MM.1S (cell line): ENCODE measurements at regions not wholly inside any gene's neighbourhood (a gene's known extent, or its start where the extent isn't known, plus 50 kb on each side); places are given as distances from the start of the nearest gene placed in this dataset.

Source experiments
- EZH2 ChIP-seq: fragments of 300-600 bp; sonication (generic); optimal IDR thresholded peaks from 2 replicates; pipeline ENCODE3; 2017; ENCODE audit warnings: low read depth, mild to moderate bottlenecking, antibody characterized with exemption, low read length, mixed read lengths
- TF ChIP-seq, protein P1 (sequence below): fragments of 300-600 bp; sonication (generic); IDR thresholded peaks from 2 replicates; pipeline ENCODE4 v1.5.1; 2016; ENCODE audit warnings: antibody characterized with exemption, low read length, mixed read lengths

DNA sequence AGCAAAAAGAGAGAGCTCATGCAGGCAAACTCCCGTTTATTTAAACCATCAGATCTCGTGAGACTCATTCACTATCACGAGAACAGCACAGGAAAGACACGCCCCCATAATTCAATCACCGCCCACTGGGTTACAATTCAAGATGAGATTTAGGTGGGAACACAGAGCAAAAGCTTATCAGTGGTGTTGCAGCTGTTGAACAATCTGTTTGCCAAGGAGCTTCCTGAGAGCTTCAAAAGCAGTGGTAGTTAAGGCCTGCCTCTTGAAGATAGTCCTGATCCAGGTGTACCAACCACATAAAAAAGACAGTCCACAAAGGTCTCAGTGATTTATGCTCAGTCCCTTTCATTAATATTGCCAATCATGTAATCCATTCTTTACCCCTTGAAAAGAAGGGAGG is 269.4 kb upstream of the IRAK1BP1 start:
- no peak for TF ChIP-seq EZH2
- TF ChIP-seq, protein P1, sequence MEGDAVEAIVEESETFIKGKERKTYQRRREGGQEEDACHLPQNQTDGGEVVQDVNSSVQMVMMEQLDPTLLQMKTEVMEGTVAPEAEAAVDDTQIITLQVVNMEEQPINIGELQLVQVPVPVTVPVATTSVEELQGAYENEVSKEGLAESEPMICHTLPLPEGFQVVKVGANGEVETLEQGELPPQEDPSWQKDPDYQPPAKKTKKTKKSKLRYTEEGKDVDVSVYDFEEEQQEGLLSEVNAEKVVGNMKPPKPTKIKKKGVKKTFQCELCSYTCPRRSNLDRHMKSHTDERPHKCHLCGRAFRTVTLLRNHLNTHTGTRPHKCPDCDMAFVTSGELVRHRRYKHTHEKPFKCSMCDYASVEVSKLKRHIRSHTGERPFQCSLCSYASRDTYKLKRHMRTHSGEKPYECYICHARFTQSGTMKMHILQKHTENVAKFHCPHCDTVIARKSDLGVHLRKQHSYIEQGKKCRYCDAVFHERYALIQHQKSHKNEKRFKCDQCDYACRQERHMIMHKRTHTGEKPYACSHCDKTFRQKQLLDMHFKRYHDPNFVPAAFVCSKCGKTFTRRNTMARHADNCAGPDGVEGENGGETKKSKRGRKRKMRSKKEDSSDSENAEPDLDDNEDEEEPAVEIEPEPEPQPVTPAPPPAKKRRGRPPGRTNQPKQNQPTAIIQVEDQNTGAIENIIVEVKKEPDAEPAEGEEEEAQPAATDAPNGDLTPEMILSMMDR = no peak
